Transverse colon (tissue), 4 donors: ENCODE measurements at regions not wholly inside any gene's neighbourhood (a gene's known extent, or its start where the extent isn't known, plus 50 kb on each side); places are given as distances from the start of the nearest gene placed in this dataset.
"Not testable (repeated sequence)": the region's sequence is repeated elsewhere in the genome, so short reads cannot be mapped to it uniquely, and the experiment has no call there.

Source experiments
- DNase-seq: peaks from one replicate; pipeline ENCODE4 v3.0.0-alpha.2; 2019
- H3K27ac ChIP-seq, 4 donors: fragments of 200-600 bp; sonication (generic); 2 replicates each; pipeline ENCODE4 v1.5.1; 2016 to 2018; ENCODE audit warnings: inconsistent platforms in 4 of 4
- H3K27me3 ChIP-seq: fragments of 200-600 bp; sonication (generic); 2 replicates; pipeline ENCODE4 v1.5.1; 2017; ENCODE audit warnings: inconsistent platforms
- H3K36me3 ChIP-seq, 4 donors: fragments of 200-600 bp; sonication (generic); 2 replicates each; pipeline ENCODE4 v1.5.1; 2017 to 2019; ENCODE audit warnings: inconsistent platforms in 4 of 4
- H3K4me1 ChIP-seq, 4 donors: fragments of 200-600 bp; sonication (generic); 2 replicates each; pipeline ENCODE4 v1.5.1; 2017 to 2020; ENCODE audit warnings: inconsistent platforms in 4 of 4
- H3K4me3 ChIP-seq, 4 donors: fragments of 200-600 bp; sonication (generic); 1 replicate in 1 of 4; 2 replicates in 3 of 4; pipeline versions ENCODE4 v1.5.1 to v1.6.1; 2017 to 2019; ENCODE audit warnings: inconsistent platforms in 4 of 4
- H3K9me3 ChIP-seq, 2 donors: fragments of 200-600 bp; sonication (generic); 2 replicates each; pipeline ENCODE4 v1.5.1; 2017 to 2019; ENCODE audit warnings: inconsistent platforms in 2 of 2
- EP300 ChIP-seq: sonication (generic); formaldehyde crosslinking; IDR thresholded peaks from one replicate; pipeline ENCODE4 v1.6.1; 2017; ENCODE audit warnings: antibody characterized with exemption, low read depth
- POLR2A ChIP-seq: fragments of 450-650 bp; IDR thresholded peaks from one replicate; pipeline ENCODE4 v1.6.1; 2016; ENCODE audit warnings: antibody characterized with exemption, mild to moderate bottlenecking, moderate library complexity
- POLR2AphosphoS5 ChIP-seq, 3 donors: sonication (generic); formaldehyde crosslinking; IDR thresholded peaks; one replicate each; pipeline ENCODE4 v1.6.1; 2016; ENCODE audit warnings: antibody characterized with exemption in 3 of 3
- WGBS, 2 donors: methylation state at CpG; one replicate each; pipeline ENCODE4 v1.1.5; 2018; ENCODE audit warnings: low coverage in 1 of 2; 5-methylcytosine and 5-hydroxymethylcytosine counted together
- in situ Hi-C, 4 donors: fragments of 200-750 bp; cut with MboI; loops; one replicate each; pipeline versions ENCODE4 v1.15.0 to v1.15.1; 2017; ENCODE audit warnings: low sequenced_read_pairs in 3 of 4, low pct_ligation_motif_present in 1 of 4, low pct_unique_long_range_greater_than_20kb in 1 of 4
- intact Hi-C: fragments of 100-400 bp; cut with DNase I; formaldehyde crosslinking; loops from one replicate; pipeline ENCODE4 v1.15.1; 2023; ENCODE audit warnings: low total_unique reads
- TF ChIP-seq, protein P1 (sequence below), 5 experiments: fragments of 200-600 bp in 3 of 5; fragments of 450-650 bp in 2 of 5; sonication (generic) in 3 of 5; IDR thresholded peaks; 1 replicate in 2 of 5; 2 replicates in 3 of 5; pipeline ENCODE4 v1.5.1; 2016 to 2017; ENCODE audit warnings: antibody characterized with exemption in 5 of 5, inconsistent platforms in 3 of 5, mild to moderate bottlenecking in 2 of 5, moderate library complexity in 1 of 5

DNA sequence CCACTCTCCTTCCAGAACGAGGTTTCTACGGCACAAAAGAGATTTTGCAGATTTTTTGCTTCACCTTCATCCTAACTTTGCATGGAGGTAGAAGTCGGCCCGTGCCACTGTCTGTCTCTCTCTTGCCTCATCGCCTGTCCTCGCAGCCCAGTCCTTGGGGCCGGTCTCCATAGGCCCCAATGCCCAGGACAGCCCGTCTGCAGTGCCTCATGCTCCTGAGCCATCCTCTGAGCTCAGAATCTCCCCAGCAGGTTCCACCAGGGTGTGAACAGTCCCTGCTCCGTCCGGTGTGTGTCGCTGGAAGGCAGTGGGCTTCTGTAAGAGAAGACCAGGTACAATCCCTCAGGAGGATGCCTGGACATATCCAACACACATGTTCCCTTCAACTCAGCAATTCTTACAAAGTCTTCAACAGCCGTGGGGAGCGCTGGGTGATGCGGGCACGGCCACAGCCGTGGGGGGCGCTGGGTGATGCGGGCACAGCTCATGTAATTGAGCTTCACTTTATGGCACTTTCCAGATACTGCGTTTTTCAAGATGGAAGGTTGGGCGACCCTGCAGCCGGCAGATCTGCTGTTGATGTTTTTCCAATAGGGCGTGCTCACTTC, 231.9 kb downstream of the DLL1 start:
- intact Hi-C loops: no loop called here
- H3K27me3 ChIP-seq: no peaks in the 10 kb centered on the region
- H3K36me3 ChIP-seq: no peaks in the 10 kb centered on the region
- H3K27ac ChIP-seq: no peak overlapping the region
- no peaks in the 10 kb centered on the region for H3K9me3 ChIP-seq
- H3K4me1 ChIP-seq: no peaks in the 10 kb centered on the region
- DNase-seq: peak; percentile 4
- no peak overlapping the region for H3K4me3 ChIP-seq
- in situ Hi-C loops: no loop called here
- no peak for TF ChIP-seq POLR2A
- TF ChIP-seq POLR2AphosphoS5 (IDR thresholded peaks at IDR 0.05): no peak
- TF ChIP-seq, protein P1, sequence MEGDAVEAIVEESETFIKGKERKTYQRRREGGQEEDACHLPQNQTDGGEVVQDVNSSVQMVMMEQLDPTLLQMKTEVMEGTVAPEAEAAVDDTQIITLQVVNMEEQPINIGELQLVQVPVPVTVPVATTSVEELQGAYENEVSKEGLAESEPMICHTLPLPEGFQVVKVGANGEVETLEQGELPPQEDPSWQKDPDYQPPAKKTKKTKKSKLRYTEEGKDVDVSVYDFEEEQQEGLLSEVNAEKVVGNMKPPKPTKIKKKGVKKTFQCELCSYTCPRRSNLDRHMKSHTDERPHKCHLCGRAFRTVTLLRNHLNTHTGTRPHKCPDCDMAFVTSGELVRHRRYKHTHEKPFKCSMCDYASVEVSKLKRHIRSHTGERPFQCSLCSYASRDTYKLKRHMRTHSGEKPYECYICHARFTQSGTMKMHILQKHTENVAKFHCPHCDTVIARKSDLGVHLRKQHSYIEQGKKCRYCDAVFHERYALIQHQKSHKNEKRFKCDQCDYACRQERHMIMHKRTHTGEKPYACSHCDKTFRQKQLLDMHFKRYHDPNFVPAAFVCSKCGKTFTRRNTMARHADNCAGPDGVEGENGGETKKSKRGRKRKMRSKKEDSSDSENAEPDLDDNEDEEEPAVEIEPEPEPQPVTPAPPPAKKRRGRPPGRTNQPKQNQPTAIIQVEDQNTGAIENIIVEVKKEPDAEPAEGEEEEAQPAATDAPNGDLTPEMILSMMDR (IDR thresholded peaks at IDR 0.05): no peak
- TF ChIP-seq EP300: no peak
- 92 to 95% methylated on average over 7 to 22 of the region's 22 CpGs for WGBS, 2 donors

DNA sequence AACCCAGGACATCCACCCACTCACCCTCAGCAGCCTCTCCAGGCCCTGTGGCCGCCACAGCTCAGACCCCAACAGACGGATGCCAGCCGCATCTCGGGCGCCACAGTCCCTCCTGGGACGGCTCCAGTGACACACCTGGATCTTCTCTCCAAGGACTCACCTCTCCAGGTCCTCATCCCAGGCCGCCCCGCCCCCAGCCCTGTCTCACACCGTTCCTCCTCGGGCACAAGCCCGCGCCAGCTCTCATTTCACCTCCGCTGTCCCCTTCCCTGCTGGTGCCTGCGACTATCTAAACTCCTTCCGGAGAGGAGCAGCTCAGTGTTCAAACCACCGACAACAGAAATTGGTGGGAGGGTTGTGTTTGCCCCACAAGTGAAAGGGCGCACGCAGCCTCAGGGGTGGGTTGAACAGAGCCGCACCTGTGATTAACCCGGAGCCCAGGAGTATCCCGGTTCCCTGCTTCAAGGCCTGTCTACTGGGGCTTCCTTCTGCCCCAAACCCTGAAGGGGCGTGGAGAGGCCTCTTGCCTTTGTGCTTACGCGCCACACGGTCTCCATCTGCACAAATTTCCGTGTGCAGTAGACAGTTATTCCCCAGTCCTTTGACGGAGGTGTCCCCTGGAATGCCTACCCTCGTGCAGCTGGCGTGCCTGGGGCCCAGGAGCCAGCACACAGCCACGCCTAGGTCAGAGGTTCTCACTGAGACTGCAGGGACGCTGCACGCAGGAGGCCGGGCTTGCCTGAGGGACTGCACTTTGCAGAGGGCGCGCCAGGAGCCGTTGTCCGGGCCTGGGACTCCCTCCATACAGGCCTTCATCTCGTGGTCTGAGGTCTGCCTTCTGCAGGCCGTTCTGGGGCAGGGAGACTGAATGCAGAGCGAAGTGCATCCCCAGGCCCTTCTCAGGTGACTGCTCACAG, 232.7 kb downstream of the DLL1 start:
- in situ Hi-C loops (no loop called here), intact Hi-C loops (no loop called here)
- no peak overlapping the region for H3K4me3 ChIP-seq
- TF ChIP-seq POLR2AphosphoS5 (IDR thresholded peaks at IDR 0.05) (no peak), EP300 (no peak), POLR2A (no peak)
- TF ChIP-seq, protein P1 (IDR thresholded peaks at IDR 0.05): no peak
- H3K27me3 ChIP-seq: no peaks in the 10 kb centered on the region
- WGBS, 2 donors: 79 to 80% methylated on average over 1 to 40 of the region's 40 CpGs
- no peaks in the 10 kb centered on the region for H3K36me3 ChIP-seq
- H3K9me3 ChIP-seq: no peaks in the 10 kb centered on the region
- H3K27ac ChIP-seq: no peak overlapping the region
- DNase-seq: peak; percentile 6
- H3K4me1 ChIP-seq: no peaks in the 10 kb centered on the region

DNA sequence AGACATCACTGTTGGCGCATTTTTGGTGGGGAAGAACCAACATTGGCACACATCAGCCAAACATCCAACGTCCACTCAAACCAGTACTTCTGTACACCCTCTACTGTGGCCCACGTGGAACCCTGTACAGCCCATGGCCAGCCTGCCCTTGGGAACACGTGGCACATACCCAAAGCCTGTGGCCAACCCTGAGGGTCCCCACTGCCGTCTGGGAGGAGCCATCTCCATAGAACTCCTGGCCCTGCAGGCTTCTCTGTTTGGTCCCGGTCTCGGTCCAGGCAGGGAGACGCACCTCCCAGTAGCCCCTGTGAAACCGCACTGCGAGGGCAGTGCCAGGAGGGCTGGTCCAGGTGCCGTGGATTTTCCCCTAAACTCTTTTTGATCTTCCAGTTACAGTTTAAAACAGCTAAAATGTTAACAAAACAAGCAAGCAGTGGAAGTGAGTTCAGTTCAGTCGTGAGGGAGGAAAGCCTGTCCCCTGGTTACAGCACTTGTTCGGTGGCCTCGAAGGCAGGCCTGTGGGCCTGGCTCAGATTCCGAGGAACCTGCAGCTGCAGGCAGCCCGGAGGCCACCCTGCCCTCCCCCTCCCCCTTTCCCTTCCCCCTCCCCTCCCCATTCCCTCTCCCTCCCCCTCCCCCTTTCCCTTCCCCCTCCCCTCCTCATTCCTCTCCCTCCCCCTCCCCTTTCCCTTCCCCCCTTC, 233.7 kb downstream of the DLL1 start:
- no peak overlapping the region for H3K27ac ChIP-seq
- WGBS, 2 donors: 47 to 82% methylated on average over 3 to 16 of the region's 16 CpGs
- no peaks in the 10 kb centered on the region for H3K9me3 ChIP-seq
- H3K27me3 ChIP-seq: no peaks in the 10 kb centered on the region
- no peak overlapping the region for H3K4me3 ChIP-seq
- H3K4me1 ChIP-seq: no peaks in the 10 kb centered on the region
- in situ Hi-C loops (no loop called here), intact Hi-C loops (no loop called here)
- TF ChIP-seq, protein P1 (IDR thresholded peaks at IDR 0.05): no peak
- TF ChIP-seq EP300 (no peak), POLR2A (no peak), POLR2AphosphoS5 (IDR thresholded peaks at IDR 0.05) (no peak)
- H3K36me3 ChIP-seq: no peaks in the 10 kb centered on the region
- peak; percentile 2 for DNase-seq

DNA sequence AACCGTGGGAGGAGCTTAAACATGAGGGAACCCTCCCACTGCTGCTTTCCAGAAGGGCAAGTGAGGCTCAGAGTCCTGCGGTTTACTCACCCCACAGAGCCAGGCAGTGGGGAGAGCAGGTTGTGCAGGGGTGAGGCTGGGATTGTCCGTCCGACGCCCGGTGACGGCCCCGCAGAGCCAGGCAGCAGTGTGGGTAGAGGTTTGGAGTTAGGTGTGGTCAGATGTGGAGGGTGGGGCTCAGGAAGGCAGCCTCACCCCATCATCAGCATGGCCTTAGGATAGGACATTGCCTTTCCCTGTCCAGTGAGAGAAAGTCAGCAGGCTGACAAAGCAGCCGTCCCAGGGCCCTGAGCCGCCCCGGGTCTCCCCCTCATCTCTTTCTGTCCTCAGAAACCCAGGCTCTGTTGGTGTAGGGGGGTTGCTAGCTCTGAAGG, 234.6 kb downstream of the DLL1 start:
- Histone ChIP-seq H3K36me3 (no peaks in the 10 kb centered on the region), H3K9me3 (no peaks in the 10 kb centered on the region), H3K27ac (no peak overlapping the region), H3K27me3 (no peaks in the 10 kb centered on the region), H3K4me1 (no peaks in the 10 kb centered on the region), H3K4me3 (no peak overlapping the region)
- peak; percentile 3 for DNase-seq
- WGBS, 2 donors: 77% methylated on average over 11 of the region's 11 CpGs; no CpG with 5 or more reads in 1 of the 2 donors
- in situ Hi-C loops (no loop called here), intact Hi-C loops (no loop called here)
- TF ChIP-seq EP300 (no peak), POLR2AphosphoS5 (IDR thresholded peaks at IDR 0.05) (no peak), POLR2A (no peak)
- TF ChIP-seq, protein P1 (IDR thresholded peaks at IDR 0.05): no peak

DNA sequence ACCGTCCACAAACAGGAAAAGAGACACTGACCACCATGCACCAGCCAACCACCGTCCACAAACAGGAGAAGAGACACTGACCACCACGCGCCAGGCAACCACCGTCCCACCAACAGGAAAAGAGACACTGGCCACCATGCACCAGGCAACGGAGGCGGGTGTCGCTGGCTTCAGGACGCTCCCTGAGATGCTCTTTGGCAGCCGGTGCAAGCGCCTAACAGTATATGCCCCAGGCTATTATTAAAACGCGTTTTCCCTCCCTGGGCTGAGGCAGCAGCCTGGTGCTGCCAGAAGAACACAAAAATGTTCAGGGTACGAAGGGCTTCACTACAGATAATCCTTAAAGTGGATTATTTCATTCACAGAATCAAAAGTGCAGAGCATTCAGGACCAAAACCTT, 235.1 kb downstream of the DLL1 start:
- H3K27me3 ChIP-seq, H3K27ac ChIP-seq, DNase-seq, in situ Hi-C loops, H3K9me3 ChIP-seq, H3K36me3 ChIP-seq, H3K4me1 ChIP-seq, intact Hi-C loops, H3K4me3 ChIP-seq: not testable (repeated sequence)
- WGBS, 2 donors: 84 to 93% methylated on average over 8 to 14 of the region's 14 CpGs
